Amygdala (tissue), 56 donors: ENCODE measurements at regions not wholly inside any gene's neighbourhood (a gene's known extent, or its start where the extent isn't known, plus 50 kb on each side); places are given as distances from the start of the nearest gene placed in this dataset.
"Not testable (repeated sequence)": the region's sequence is repeated elsewhere in the genome, so short reads cannot be mapped to it uniquely, and the experiment has no call there.

Experiments
- DNase-seq, 56 donors: peaks; one replicate each; lab custom pipeline; 2025; lab: John Stamatoyannopoulos, UW

GRCh38 chr6:78758297-78758798, 109.0 kb upstream of the IRAK1BP1 start:
- not testable (repeated sequence) for DNase-seq

- DNase-seq: no peak
Measured at GRCh38 chr6:78768271-78768670, 99.1 kb upstream of the IRAK1BP1 start.

GRCh38 chr6:78770765-78771164, 96.6 kb upstream of the IRAK1BP1 start:
- DNase-seq: no peak

- no peak for DNase-seq
Measured at GRCh38 chr6:78771586-78771985, 95.8 kb upstream of the IRAK1BP1 start.

GRCh38 chr6:78781001-78781400, 86.3 kb upstream of the IRAK1BP1 start:
- DNase-seq: no peak

GRCh38 chr6:78783366-78783765, 84.0 kb upstream of the IRAK1BP1 start:
- not testable (repeated sequence) for DNase-seq

- no peak for DNase-seq
Measured at GRCh38 chr6:78797270-78797669, 70.1 kb upstream of the IRAK1BP1 start.

- no peak for DNase-seq
Measured at GRCh38 chr6:78799682-78800081, 67.7 kb upstream of the IRAK1BP1 start.

GRCh38 chr6:78806792-78807191, 60.6 kb upstream of the IRAK1BP1 start:
- DNase-seq: not testable (repeated sequence)

GRCh38 chr6:78807655-78808355, 59.5 kb upstream of the IRAK1BP1 start:
- DNase-seq: not testable (repeated sequence)

- DNase-seq: no peak
Measured at GRCh38 chr6:78808356-78808891, 58.9 kb upstream of the IRAK1BP1 start.

GRCh38 chr6:78808933-78809332, 58.4 kb upstream of the IRAK1BP1 start:
- no peak for DNase-seq

GRCh38 chr6:78810146-78810545, 57.2 kb upstream of the IRAK1BP1 start:
- no peak for DNase-seq

GRCh38 chr6:78810698-78811097, 56.7 kb upstream of the IRAK1BP1 start:
- no peak for DNase-seq
